NCI-H524 treated with DMSO at 0.1 percent for 48 hours (cell line): ENCODE measurements at regions not wholly inside any gene's neighbourhood (a gene's known extent, or its start where the extent isn't known, plus 50 kb on each side); places are given as distances from the start of the nearest gene placed in this dataset.

ENCODE experiments used
- DNase-seq: peaks from one replicate; lab custom pipeline; 2025; lab: John Stamatoyannopoulos, UW

DNA sequence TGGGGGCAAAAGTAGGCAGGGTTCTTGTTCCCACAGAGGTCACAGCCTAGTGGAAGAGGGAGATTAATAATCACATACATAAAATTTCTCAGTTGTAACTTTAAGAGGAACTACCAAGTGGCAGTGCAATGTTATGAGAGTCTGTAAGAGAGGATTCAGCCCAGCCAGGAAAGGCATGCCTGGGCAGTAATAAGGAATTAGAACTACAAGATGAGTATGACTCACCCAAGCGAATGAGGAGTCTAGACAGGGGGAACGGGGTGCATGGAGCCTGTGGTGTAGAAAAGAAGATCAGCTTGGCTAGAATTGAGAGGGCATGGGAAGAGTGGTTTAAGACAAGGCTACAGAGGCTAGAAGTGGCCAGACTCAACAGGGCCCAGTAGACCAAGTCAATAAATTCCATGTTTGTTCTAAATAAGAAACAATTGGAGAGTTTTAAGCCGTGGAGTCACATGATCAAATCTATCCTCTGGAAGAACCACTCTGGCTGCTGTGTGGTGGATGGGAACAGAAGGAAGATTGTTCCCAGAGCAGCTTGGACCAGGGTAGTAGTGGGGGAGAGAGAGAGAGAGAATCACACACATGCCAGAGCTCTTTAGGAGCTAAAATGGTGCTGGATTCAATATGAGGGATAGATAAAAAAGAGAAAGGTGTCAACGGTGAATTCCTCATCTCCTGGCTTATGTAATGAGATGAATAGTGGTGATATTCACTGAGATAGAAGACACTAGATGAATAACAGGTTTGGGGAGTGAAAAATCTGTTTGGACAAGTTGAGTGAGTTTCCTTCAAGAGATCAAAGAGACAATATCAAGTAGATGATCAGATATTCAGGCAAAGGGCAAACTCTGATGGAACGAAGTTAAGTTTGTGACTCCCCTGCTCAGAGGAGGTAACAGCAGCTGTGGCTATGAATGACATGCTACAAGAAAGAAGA is 265.1 kb downstream of the FGFR2 start:
- no peak for DNase-seq

DNA sequence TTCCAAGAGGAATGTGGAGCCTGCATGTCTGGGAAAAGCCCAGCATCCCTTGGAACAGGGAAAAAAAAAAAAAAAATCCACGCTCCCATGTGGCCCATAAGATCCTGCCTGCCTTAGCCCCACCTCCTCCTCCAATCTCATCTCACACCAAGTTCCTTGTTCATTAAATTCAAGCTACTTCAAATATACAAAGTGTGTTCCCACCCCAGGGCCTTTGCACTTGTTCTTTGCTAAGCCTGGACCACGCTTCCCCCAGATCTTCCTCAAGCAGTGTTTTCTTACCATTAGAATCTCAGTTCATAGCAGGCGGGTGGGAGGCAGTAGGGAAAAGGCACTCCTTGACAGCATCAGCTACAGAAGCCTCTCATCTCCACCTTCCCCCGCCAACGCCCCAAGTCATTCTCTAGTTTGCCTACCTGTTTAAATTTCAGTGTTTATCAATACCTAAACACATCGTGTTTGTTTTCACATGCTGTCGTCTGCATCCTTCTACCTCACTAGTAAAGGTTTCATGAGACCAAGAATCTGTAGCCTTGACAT is 262.8 kb downstream of the FGFR2 start:
- DNase-seq: no peak

DNA sequence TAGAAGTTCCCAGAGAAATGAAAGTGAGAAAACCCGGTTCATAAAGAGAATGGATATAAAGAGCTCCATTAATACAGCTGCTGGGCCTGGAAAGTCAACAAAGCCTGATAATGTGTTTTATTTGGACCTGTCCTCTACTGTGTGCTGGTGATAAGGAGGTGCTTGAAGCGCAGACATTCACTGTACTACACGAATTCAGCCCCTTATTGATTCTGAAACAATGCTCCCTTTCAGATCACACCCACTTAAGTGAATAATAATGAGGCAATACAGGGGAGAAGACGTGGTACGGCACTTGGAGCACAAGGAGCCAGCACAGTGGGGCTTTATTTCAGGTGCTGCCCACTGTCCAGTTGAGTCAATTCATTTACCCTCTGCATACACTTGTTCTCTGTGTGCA is 260.8 kb downstream of the FGFR2 start:
- no peak for DNase-seq

DNA sequence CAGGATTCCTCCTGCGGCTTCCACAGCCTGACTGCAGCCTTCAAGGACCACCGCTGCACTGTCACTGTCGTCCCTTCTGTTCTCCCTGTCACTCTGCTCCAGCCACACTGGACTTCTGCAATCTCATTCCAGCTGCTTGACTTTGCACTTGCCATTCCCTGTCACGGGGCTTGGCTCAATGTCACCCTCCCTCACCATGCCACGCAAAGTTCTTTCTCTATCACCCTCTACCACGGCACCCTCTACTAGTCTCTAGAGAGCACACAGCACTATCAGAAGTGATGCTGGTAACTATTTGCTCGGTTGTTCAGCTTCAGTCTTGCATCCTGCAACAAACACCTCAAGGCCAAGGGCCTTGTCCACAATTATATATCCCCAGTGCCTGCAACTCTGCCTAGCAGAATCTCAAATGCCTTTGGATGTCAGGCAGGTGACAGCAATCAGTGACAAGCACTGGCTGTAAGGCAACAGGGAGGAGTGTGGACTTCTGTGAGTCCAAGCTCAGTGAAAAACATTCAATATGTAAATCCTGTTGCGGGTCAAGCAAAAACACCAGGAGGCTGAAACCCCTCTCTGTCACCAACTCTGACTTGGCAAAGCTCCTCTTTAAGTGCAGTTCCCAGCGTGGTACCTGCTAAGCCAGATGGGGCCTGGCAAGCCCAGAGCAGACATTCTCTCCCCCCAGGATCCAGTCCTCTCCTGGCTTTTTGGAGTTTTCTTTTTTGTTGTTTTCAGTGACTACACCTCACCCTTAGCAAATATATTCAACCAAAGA is 259.9 kb downstream of the FGFR2 start:
- no peak for DNase-seq

DNA sequence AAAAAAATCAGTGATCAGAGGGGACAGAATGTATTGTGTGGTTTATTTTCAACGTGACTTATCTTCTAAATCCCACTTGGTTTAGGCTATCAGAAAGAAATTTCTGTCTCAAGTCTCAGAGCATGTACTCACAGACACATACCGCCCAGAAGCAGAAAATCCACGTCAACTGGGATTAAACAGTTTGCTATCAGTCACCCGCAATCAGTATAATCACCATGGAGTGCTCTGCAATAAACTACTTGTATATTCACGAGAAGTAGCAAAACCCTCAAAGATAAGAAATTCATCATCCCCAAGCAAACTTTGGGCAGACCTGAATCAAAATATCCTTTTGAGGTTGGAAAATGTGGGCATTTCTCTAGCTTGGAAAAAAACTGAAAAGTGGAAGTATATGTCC is 259.1 kb downstream of the FGFR2 start:
- DNase-seq: no peak

DNA sequence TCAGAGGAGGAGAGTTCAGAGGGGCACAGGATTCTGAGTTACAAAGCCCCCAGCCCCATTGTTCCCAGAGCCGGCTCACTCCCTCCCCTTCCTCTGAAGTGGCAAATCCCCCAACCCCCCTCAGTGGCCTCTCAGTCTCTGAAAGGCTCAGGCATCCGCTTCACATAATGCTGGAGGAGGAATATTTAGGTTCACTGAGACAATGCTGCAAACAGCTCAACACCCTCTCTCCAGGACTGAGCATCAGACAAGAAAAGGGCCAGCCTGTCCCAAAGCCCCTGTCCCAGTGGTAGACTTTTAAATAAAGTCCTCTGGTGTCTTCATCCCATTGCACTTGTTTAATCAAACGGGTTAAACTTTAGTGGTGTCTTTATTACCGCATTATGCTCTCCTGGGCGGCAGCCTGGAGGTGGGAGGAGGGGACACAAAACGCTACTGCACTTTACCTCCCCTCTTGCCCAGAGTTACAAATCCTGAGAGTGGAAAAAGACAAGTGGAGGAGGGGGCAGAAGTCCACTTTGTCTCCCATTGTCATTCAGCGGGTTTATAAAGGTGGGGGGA is 257.9 kb downstream of the FGFR2 start:
- no peak for DNase-seq

DNA sequence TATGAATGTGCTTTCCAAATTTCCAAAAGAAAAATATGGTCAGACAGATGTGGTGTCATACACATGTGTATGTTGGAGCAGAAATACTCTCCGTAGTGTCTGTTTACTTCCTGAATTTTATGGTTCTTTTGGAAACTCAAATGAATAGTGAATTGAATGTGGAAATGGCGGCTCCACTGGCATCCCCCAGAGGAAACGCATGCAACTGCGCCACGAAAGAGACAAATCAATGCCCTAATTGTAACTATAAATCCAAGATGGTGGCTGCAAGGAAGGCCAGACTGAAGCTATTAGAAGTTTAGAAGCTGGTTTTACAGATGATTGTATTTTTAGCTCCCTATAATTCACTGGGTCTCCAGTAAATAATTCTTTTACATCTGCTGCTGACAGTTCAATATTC is 246.7 kb downstream of the FGFR2 start:
- no peak for DNase-seq

DNA sequence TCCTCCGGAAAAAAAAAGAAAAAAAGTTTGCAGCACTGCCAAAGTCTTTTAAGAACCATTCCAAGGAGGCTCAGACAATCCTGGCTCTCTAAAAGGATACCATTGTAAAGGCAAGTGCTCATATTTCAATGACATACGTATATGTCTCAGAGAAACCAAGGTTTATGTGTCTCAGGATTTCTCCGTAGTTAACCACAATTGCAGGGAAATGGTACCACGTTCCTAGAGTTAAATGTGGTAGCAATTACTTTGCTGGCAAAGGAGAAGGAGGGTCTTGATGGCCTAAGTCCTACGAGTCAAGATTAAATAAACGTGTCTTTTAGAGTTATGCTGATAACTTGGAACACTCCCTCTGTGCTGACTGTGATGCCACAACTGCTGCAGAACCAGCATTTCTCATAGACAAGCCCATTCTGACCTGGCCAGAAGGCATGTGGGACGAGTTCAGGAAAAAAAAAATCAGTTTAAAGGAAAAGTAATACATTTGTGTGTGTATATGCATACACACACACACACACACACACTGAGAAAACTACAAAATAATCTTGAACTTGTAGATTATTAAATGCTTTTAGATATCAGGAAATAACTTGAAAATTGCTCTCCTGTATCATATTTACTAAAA is 245.9 kb downstream of the FGFR2 start:
- no peak for DNase-seq

DNA sequence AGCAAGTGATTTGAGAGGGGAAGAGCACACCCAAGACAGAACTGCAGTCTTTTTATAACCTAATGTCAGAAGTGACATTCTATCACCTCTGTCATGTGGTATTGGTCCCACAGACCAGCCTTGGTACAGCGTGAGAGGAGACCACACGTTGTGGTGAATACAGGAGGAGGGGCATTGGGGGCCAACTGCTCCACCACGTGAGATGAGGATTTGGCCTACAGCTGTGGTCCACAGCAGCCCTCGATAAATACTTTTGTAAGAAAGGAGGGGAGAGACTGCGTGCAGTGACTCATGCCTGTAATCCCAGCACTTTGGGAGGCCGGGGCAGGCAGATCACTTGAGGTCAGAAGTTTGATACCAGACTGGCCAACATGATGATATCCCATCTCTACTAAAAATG is 243.1 kb downstream of the FGFR2 start:
- DNase-seq: no peak

DNA sequence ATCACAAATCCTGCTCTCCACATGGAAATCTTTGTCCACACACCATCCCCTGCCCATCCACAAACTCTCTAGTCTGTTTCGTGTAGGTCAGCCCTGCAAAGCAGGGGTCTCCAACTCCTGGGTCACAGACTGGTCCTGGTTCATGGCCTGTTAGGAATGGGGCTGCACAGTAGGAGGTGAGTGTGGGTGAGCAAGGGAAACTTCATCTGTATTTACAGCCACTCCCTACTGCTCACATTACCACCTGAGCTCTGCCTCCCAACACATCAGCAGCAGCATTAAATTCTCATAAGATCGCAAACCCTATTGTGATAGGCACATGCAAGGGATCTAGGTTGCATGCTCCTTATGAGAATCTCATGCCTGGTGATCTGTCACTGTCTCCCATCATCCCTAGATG is 242.1 kb downstream of the FGFR2 start:
- DNase-seq: no peak

DNA sequence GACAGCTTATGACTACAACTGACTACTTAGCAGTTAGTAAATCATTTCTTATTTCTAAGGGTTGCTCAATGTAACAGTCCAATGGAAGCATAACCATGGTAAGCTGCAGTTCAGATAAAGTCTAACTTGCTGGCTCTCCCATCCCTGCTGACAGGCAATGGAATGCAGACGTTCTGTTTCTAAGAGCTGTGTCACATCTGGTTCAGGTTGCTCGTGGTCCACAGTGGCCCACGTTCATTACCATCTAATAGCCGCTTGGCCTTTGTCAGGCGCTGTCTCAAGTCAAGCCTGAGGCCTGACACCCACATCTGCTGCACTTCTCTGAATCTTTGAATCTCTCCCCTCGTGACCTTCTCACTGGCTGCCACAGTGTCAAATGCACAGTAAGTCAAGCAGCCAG is 240.8 kb downstream of the FGFR2 start:
- no peak for DNase-seq

DNA sequence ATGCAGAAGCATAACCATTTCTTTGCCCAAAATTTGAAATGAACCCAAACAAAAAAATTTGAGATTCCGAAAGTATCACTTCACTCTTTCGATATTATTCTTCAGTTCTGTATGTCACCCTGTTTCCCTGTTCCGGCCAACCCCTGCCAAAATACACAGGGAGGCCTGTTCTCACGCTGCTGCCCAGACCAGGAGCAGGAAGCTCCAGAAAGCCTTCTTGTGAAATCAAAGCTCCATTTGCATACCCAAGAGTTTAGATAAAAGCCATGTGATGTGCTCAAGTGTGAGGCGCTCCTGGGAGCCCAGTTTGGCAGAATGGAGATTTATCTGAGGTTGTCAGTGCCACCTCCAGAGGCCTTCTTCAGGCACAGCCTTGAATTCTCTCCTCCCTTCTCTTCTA is 236.2 kb downstream of the FGFR2 start:
- DNase-seq: no peak

DNA sequence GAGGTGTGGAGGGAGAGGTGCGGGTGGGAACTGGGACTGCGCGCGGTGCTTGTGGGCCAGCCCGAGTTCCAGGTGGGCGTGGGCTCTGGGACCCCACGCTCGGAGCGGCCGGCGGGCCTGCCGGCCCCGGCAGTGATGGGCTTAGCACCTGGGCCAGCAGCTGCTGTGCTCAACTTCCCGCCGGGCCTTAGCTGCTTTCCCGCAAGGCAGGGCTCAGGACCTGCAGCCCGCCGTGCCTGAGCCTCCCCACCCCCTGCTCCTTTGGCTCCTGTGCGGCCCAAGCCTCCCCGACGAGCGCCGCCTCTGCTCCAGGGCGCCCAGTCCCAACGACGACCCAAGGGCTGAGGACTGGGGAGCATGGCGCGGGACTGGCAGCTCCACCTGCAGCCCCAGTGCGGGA is 232.7 kb downstream of the FGFR2 start:
- DNase-seq: no peak

DNA sequence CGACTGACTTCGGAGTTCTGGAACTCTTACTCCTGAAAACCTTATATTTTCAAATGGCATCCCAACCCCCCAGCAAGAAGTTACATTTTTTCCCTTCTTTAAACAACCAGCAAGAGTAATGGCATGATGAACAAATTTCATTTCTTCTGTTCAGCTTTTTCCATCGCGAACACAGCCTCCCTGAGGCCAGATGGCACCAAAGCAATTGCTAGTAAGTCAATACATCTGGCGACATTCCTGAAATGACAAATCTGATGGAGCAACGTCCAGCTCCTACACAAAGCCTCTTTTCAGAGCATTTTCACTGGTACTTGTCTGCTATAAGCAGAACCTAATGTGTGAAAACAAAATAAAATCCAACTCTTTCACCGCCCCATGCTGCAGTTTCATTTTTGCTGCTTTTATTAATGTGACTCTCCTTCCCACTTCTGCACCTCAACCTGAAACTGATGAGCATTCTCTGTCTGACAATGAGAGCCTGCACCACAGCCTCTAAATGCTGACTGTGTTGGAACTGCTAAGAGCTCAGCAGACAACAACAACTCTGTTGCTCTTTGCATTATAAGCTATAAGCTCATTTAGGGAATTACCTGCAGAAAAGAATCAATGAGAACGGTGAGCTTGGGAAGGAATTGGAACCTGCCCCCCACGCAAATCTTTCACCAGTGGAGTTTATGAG is 229.8 kb downstream of the FGFR2 start:
- no peak for DNase-seq

DNA sequence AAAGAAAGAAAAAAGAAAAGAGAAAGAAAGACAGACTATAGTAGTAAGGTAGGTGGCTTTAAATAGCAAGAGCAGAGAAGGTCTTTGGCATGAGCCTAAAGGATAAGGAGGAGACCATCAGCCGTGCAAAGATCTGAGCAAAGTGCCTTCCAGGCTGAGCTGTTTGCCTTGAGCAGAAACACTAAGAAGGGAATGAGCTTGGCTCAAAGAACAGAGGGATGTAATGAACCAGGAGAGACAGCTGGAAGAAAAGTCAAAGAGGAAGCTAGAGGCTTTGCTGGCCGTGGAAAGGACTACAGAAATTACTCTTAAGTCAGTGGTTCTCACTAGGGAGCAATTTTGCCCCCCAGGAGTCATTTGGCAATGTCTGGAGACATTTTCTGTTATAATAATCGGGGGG is 228.6 kb downstream of the FGFR2 start:
- no peak for DNase-seq

DNA sequence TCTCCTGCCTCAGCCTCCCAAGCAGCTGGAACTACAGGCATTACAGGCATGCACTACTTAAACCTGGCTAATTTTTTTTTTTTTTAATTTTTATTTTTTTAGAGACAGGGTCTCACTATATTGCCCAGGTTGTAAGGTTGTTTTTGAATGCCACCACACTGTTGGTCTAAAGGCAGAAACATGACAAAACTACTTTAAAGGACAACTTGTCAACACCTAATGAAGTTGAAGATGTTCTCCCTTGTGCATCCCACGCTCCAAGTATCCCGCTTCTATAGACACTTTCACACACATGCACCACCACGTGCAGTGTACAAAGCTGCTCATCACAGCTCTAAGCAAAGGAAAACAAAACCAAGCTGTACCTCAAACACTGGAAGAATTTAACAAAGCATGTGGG is 226.4 kb downstream of the FGFR2 start:
- DNase-seq: no peak

DNA sequence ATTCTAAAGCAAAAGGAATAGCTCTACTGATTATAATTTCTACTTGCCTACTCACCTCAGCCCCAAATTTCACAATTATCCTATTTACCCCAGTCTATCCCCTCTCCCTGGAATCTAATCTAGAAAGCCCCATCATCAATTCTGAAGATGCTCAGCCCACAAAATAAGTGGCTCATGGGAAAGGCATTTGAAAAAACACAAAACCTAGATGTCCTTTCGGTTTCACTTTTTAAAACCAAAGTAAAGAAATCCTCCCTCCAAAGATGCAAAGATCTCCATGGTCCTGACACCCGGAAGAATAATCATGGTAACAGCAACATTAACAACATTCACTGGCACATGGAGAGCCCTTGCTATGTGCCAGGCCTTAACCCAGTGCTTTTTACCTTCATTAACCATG is 224.8 kb downstream of the FGFR2 start:
- no peak for DNase-seq

DNA sequence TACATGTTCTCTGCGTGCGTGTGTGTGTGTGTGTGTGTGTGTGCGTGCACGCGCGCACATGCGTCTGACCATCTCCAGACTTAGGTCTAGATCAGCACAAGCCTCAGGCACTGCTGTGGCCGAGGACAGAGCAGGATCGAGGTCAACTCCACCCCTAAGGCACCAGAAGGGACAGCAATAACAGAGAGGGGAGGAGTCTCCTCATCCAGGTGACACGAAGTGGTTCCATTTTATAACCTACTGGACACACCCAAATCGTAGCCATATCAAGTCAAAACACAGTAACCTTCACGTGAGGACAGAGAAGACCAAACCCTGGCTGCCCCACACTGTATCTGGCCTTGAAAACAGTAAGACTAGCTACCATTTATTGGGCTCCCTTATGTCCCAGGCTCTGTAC is 224.1 kb downstream of the FGFR2 start:
- no peak for DNase-seq

DNA sequence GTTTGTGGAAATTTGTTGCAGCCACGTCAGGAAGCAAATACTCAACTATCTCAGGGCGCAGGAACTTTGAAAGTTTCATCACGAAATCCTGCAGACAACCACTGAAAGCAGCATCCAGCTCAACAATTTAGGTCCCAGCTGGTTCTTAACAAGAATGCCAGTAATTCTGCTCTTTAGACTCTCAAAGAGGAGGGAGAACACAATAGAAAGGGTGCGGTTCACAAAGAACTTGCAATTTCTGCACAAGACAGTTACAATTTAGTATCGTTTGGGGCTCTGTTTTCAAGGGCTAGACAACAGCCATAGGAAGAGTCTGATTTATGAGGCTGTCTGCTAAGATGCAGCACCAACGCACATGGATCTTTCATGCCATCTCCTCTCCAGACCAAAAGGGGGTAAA is 223.1 kb downstream of the FGFR2 start:
- DNase-seq: no peak

DNA sequence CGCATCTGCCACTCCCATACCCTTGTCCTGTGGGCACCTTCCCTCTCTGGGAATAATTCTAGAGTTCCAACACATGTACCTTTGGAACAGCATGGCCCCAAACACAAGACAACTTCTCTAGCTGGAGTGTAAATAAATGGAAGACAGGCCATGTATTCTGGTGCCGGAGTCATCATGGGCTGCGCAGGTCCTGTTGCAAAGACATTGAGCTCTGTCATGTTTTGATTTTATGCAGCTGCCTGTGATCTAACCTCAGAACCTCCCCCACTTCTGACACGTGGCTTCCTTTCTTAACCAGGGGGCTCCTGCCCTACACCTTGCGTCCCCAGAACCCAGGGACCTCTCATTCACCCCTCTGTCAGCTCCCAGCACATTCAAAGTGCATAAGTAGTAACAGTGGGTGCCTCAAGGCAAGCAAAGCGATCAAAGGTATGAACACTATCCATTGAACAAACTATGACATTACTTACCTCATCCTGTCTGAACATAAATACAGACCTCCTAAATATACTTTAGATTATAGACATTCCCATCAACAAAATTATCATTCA is 219.9 kb downstream of the FGFR2 start:
- no peak for DNase-seq

DNA sequence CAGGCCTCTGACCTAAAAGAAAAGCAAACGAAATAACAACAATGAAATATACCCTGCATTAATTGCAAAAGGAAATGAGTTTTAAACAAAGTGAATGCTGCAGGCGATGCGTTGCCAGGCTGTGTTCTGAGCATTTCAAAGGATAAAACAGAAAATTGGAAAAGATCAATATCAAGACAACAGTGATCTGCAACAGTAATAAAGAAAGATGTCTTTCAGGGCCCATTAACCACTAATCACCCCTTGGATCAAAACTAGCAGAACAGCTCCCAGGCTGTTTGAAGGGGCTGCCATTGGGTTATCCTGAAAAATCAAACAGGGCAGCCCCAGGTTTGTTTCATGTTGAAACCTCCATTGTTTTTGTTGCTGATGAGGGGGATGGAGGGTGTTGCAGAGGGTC is 219.2 kb downstream of the FGFR2 start:
- no peak for DNase-seq
